HCT116 (cell line): ENCODE measurements at regions not wholly inside any gene's neighbourhood (a gene's known extent, or its start where the extent isn't known, plus 50 kb on each side); places are given as distances from the start of the nearest gene placed in this dataset.
A peak's percentile ranks its signal among the peaks of the same experiment; 100 is the strongest.

ENCODE experiments used
- ATAC-seq: fragments of 200-7000 bp; cut with Tn5 transposase; 2 replicates; pipeline ENCODE4 v1.9.1; 2020; ENCODE audit warnings: mild to moderate bottlenecking, moderate library complexity
- BruUV-seq: library from RNA; stranded (reverse); fragments of 400-500 nt; replicated peaks from 2 replicates; lab custom pipeline; 2021; lab: Mats Ljungman, UMichigan
- CTCF ChIA-PET: fragments of 300-600 bp; sonication (Branson Sonifier 250); formaldehyde crosslinking; loops from one replicate; lab custom pipeline; 2021; ENCODE audit warnings: antibody characterized with exemption; lab: Charles Lee
- POLR2A ChIA-PET: fragments of 300-600, 350-600 bp; sonication (Branson Sonifier 250); formaldehyde crosslinking; loops from one replicate; lab custom pipeline; 2021; ENCODE audit warnings: antibody characterized with exemption; lab: Charles Lee
- RAD21 ChIA-PET, 2 experiments: fragments of 300-600 bp; sonication (Branson Sonifier 250); formaldehyde crosslinking; loops; one replicate each; lab custom pipeline; 2023; ENCODE audit warnings: low total read pairs in 2 of 2; ENCODE audit not compliant: uncharacterized antibody in 2 of 2, unreplicated experiment in 2 of 2, low non-redundant PET in 1 of 2; lab: Charles Lee
- DNase-seq: peaks from one replicate; pipeline ENCODE4 v3.0.0-alpha.2; 2010; ENCODE audit warnings: low read depth, low spot score
- H2AFZ ChIP-seq: fragments of 200-600 bp; shearing (Covaris generic), sonication (generic); 2 replicates; pipeline ENCODE4 v1.6.1; 2017; ENCODE audit warnings: low read depth, mixed run types, mixed read lengths, antibody characterized with exemption, low read length; ENCODE audit not compliant: poor library complexity, severe bottlenecking
- H3K27ac ChIP-seq: 2 replicates; pipeline ENCODE4 v1.5.1; 2012; ENCODE audit warnings: low read depth, low read length
- H3K27me3 ChIP-seq: fragments of 200-600 bp; sonication (generic); 2 replicates; pipeline ENCODE4 v1.6.1; 2016; ENCODE audit warnings: mixed run types, low read length, mixed read lengths; ENCODE audit not compliant: insufficient read depth
- H3K36me3 ChIP-seq, 2 experiments: fragments of 200-500 bp in 1 of 2; fragments of 200-600 bp in 1 of 2; sonication (Bioruptor generic) in 1 of 2; sonication (generic) in 1 of 2; 2 replicates each; pipeline versions ENCODE4 v1.5.1 to v1.6.1; 2014 to 2016; ENCODE audit warnings: low read length in 2 of 2, inconsistent platforms in 1 of 2, mixed read lengths in 1 of 2, mixed run types in 1 of 2; ENCODE audit not compliant: insufficient read depth in 2 of 2, control insufficient read depth in 1 of 2
- H3K4me1 ChIP-seq, 2 experiments: fragments of 200-600 bp in 1 of 2; sonication (generic) in 1 of 2; 2 replicates each; pipeline versions ENCODE4 v1.5.1 to v1.6.1; 2012 to 2017; ENCODE audit warnings: low read length in 2 of 2, inconsistent platforms in 1 of 2, mild to moderate bottlenecking in 1 of 2, mixed read lengths in 1 of 2, mixed run types in 1 of 2, moderate library complexity in 1 of 2; ENCODE audit not compliant: insufficient read depth in 2 of 2, control insufficient read depth in 1 of 2
- H3K4me2 ChIP-seq: fragments of 200-600 bp; sonication (generic); 2 replicates; pipeline ENCODE4 v1.6.1; 2017; ENCODE audit warnings: mixed run types, low read length, mixed read lengths
- H3K4me3 ChIP-seq, 2 experiments: fragments of 200-600 bp in 1 of 2; sonication (generic) in 1 of 2; replicated peaks in 1 of 2; 2 replicates each; pipeline ENCODE4 v1.5.1; 2011 to 2016; ENCODE audit warnings: low read length in 2 of 2, control low read depth in 1 of 2, low read depth in 1 of 2, mild to moderate bottlenecking in 1 of 2, mixed read lengths in 1 of 2, mixed run types in 1 of 2
- H3K79me2 ChIP-seq: fragments of 200-600 bp; sonication (generic); 2 replicates; pipeline ENCODE4 v1.6.1; 2017; ENCODE audit warnings: mild to moderate bottlenecking, mixed run types, low read length, moderate library complexity, mixed read lengths; ENCODE audit not compliant: insufficient read depth
- H3K9ac ChIP-seq: fragments of 200-600 bp; sonication (generic); 2 replicates; pipeline ENCODE4 v1.6.1; 2016; ENCODE audit warnings: low read length, mixed read lengths
- H3K9me2 ChIP-seq: fragments of 200-600 bp; sonication (generic), shearing (Covaris generic); 2 replicates; pipeline ENCODE4 v1.6.1; 2017; ENCODE audit warnings: mixed run types, mild to moderate bottlenecking, moderate library complexity; ENCODE audit not compliant: insufficient read depth
- H3K9me3 ChIP-seq, 2 experiments: fragments of 200-500 bp in 1 of 2; fragments of 200-600 bp in 1 of 2; sonication (Bioruptor generic) in 1 of 2; sonication (generic) in 1 of 2; 2 replicates each; pipeline ENCODE4 v1.6.1; 2014 to 2017; ENCODE audit warnings: low read length in 2 of 2, mixed read lengths in 2 of 2, inconsistent platforms in 1 of 2, low read depth in 1 of 2, mild to moderate bottlenecking in 1 of 2, mixed run types in 1 of 2, moderate library complexity in 1 of 2; ENCODE audit not compliant: control insufficient read depth in 1 of 2, insufficient read depth in 1 of 2
- H4K20me1 ChIP-seq: fragments of 200-600 bp; sonication (generic), shearing (Covaris generic); 2 replicates; pipeline ENCODE4 v1.6.1; 2017; ENCODE audit warnings: mixed run types, mild to moderate bottlenecking, moderate library complexity; ENCODE audit not compliant: insufficient read depth
- ATF3 ChIP-seq: IDR thresholded peaks from 2 replicates; pipeline ENCODE4 v1.6.1; 2012
- EGR1 ChIP-seq: IDR thresholded peaks from 2 replicates; pipeline ENCODE4 v1.6.1; 2012; ENCODE audit warnings: low read depth
- ELF1 ChIP-seq: IDR thresholded peaks from 2 replicates; pipeline ENCODE4 v1.6.1; 2012; ENCODE audit warnings: low read depth, borderline replicate concordance
- FOSL1 ChIP-seq: IDR thresholded peaks from 2 replicates; pipeline ENCODE4 v1.6.1; 2012; ENCODE audit warnings: low read depth
- JUND ChIP-seq: IDR thresholded peaks from 2 replicates; pipeline ENCODE4 v1.6.1; 2012
- POLR2A ChIP-seq: IDR thresholded peaks from 2 replicates; pipeline ENCODE4 v1.7.0; 2011; ENCODE audit warnings: borderline replicate concordance; ENCODE audit not compliant: insufficient read depth, insufficient read length; ENCODE audit errors: extremely low read depth
- POLR2AphosphoS5 ChIP-seq: IDR thresholded peaks from 2 replicates; pipeline ENCODE4 v1.6.1; 2011; ENCODE audit warnings: mild to moderate bottlenecking, low read depth, low read length, moderate library complexity
- REST ChIP-seq: IDR thresholded peaks from 2 replicates; pipeline ENCODE4 v1.6.1; 2012; ENCODE audit warnings: low read depth
- SP1 ChIP-seq: IDR thresholded peaks from 2 replicates; pipeline ENCODE4 v1.6.1; 2012; ENCODE audit warnings: low read depth
- SRF ChIP-seq: IDR thresholded peaks from 2 replicates; pipeline ENCODE4 v1.6.1; 2012; ENCODE audit warnings: low read depth
- ZBTB33 ChIP-seq: IDR thresholded peaks from 2 replicates; pipeline ENCODE4 v1.6.1; 2011; ENCODE audit warnings: mild to moderate bottlenecking, low read length, moderate library complexity; ENCODE audit not compliant: insufficient replicate concordance; ENCODE audit errors: extremely low read depth
- ZFX ChIP-seq: fragments of 450-650 bp; IDR thresholded peaks from 2 replicates; pipeline ENCODE4 v1.6.1; 2017
- ZNF274 ChIP-seq: fragments of 200-500 bp; sonication (Bioruptor generic); IDR thresholded peaks from 2 replicates; pipeline ENCODE4 v1.6.1; 2014; ENCODE audit warnings: mild to moderate bottlenecking, low read depth, low read length, inconsistent platforms
- intact Hi-C: fragments of 100-400 bp; cut with micrococcal nuclease; formaldehyde crosslinking; loops from 2 replicates; pipeline ENCODE4 v1.10.0; 2022

GRCh38 chr6:4402477-4402976 is 267.2 kb upstream of the ECI2 start:
- no peak overlapping the region for H3K27ac ChIP-seq
- peak overlapping the region; percentile 11; the same call in 1 of the 2 replicates for H3K4me2 ChIP-seq
- H3K9me3 ChIP-seq, result no peaks in the 10 kb centered on the region
- H3K4me1 ChIP-seq, result peaks cover 0 to 13% of the 10 kb centered on the region in 2 experiments; a peak in 3 of 4 replicates
- ATAC-seq, result peak; percentile 67; the same call in 1 of the 2 replicates
- no peaks in the 10 kb centered on the region for H3K36me3 ChIP-seq
- no peak for DNase-seq
- CTCF ChIA-PET, result no interaction called here
- H3K27me3 ChIP-seq, result no peaks in the 10 kb centered on the region
- RAD21 ChIA-PET, result no interaction called here
- no peak overlapping the region for H3K9ac ChIP-seq
- no peaks in the 10 kb centered on the region for H3K9me2 ChIP-seq
- H2AFZ ChIP-seq, result peak overlapping the region; percentile 40
- no TSS peak for BruUV-seq
- H4K20me1 ChIP-seq, result no peaks in the 10 kb centered on the region
- intact Hi-C loops, result no loop called here
- H3K4me3 ChIP-seq, result no peak overlapping the region
- POLR2A ChIA-PET, result no interaction called here
- no peaks in the 10 kb centered on the region for H3K79me2 ChIP-seq
- TF ChIP-seq SRF, result no peak
- TF ChIP-seq JUND, result peak; percentile 40; the same call in 1 of the 2 replicates
- TF ChIP-seq FOSL1, result peak; percentile 35; the same call in 1 of the 2 replicates
- TF ChIP-seq ZNF274, result no peak
- TF ChIP-seq, all 23 proteins: peak for 2

GRCh38 chr6:4401408-4402368 is 266.3 kb upstream of the ECI2 start:
- Histone ChIP-seq H3K27me3 (no peaks in the 10 kb centered on the region), H3K4me2 (no peak overlapping the region; the same call in 1 of the 2 replicates), H3K4me3 (no peak overlapping the region), H3K9me3 (no peaks in the 10 kb centered on the region), H2AFZ (no peak overlapping the region), H4K20me1 (no peaks in the 10 kb centered on the region), H3K9ac (no peak overlapping the region), H3K36me3 (no peaks in the 10 kb centered on the region), H3K79me2 (no peaks in the 10 kb centered on the region), H3K27ac (no peak overlapping the region), H3K4me1 (peaks cover 0 to 13% of the 10 kb centered on the region in 2 experiments; a peak in 3 of 4 replicates), H3K9me2 (no peaks in the 10 kb centered on the region)
- intact Hi-C loops, result no loop called here
- DNase-seq, result no peak
- ChIA-PET CTCF (no interaction called here), RAD21 (no interaction called here), POLR2A (no interaction called here)
- no TSS peak for BruUV-seq
- no peak for ATAC-seq
- no peak for TF ChIP-seq REST
- TF ChIP-seq ELF1, result no peak
- no peak for TF ChIP-seq ZNF274
- no peak for TF ChIP-seq SRF
- no peak for TF ChIP-seq ZBTB33
- no peak for TF ChIP-seq SP1
- no peak for TF ChIP-seq POLR2AphosphoS5
- TF ChIP-seq EGR1, result no peak
- TF ChIP-seq ATF3, result no peak
- no peak for TF ChIP-seq ZFX
- no peak for TF ChIP-seq POLR2A
